Glomerular visceral epithelial cell (primary cell): ENCODE measurements at regions not wholly inside any gene's neighbourhood (a gene's known extent, or its start where the extent isn't known, plus 50 kb on each side); places are given as distances from the start of the nearest gene placed in this dataset.
"Not testable (repeated sequence)": the region's sequence is repeated elsewhere in the genome, so short reads cannot be mapped to it uniquely, and the experiment has no call there.

ENCODE experiments used
- DNase-seq: peaks from one replicate; pipeline ENCODE4 v3.0.0-alpha.2; 2016; ENCODE audit errors: extremely low spot score

DNA sequence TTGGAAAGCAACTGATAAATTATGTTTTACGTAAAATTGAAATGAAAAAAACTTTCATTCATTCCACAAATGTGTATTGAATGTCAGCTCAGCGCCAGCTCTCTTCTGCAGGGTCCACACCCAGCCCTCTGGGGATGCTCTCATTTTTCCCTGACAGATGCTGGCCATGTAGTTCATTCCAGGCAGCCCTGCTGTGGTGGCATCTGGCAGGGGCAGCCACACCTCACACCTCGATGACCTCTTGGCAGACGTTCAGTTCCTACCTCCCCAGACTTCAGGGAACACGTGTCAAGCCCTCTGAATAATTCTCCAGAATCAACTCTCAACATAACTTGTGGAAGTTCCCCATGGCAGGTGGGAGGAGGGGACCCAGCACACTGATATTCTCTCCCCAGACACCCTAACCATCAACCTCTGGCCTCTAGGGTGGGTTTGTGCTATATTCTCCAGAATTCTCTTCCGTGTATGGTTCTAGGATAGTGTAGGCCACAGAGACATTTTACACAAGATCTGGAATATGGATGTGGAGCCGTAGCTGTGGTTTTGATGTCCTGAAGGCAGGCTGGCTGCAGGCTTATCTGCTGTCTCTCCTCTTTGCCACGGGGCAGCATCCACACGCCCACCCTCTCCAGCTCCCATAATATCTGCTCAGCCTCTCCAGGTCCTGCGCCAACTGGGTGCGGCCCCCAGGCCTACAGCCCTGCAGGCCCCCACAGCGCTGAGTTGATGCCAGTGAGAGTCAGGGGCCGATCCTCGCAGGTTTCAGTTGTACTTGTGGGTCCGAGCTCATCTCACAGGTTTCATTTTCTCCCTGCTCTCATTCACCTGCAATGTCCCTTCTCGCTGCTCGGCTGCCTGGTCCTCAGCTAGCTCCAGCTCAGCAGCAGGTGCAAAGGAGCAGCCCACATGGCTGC is 175.8 kb upstream of the ARID1B start:
- no peak for DNase-seq

DNA sequence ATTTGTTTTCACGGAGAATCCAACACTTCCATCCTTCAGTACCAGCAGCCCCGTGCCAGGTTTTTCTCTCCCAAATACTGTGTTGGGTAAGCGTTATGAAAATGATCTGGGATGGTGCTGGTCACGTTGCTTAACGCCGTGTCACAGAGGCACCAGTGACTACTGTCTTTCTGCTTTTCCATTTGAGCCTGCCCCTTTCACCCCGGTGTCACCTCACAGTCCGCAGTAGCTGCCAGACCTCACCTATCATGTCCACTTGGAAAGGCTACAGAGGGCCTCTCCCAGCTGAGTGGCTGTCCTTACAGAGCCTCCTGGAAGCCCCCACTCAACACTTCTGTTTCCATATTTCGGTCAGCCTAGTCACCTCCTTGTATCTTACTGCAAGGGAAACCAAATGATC is 176.5 kb upstream of the ARID1B start:
- DNase-seq = no peak

DNA sequence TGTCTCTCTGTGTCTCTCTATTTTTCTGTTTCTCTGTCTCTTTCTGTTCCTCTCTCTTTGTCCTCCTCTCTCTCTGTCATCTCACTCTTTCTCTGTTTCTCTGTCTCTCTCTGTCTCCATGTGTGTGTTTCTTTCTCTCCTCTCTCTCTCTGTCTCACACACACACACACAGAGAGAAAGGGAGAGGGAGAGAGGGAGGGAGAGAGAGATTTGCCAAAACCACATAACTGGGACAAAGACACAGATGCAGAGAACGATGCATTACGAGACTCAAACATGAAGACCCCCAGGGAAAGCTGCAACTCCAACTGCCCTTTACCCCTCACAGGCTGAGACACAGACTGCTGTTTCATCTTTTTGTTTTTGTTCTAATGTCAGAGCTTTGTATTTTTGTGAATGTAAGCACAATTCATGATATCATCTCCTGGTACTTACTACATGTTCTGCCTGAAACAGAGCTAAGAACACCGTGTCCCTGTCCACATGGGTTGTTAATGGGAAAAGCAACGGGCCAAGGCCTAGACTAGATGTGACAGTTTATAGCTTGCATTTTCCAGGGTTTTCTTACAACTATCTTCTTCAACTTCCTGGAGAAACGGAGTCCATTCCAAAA is 177.1 kb upstream of the ARID1B start:
- no peak for DNase-seq

- no peak for DNase-seq
Measured at GRCh38 chr6:156599366-156599765, 177.8 kb upstream of the ARID1B start.

DNA sequence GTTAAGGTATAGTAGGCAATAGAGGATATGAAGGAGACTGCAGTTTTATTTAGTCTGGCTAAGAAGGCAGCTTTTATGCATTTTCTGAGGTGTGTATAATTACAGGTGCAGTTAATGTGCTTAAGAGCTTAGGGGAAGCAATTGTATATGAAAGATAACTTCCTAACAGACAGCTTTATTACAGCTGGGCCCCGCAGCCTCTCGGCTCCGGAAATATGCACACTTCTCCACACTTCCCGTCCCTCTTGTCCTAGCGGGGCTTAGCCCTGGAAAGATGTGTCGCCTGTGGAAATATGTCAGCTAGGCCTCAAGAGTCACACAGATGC is 178.4 kb upstream of the ARID1B start:
- DNase-seq = no peak

- no peak for DNase-seq
Measured at GRCh38 chr6:156598071-156598854, 178.9 kb upstream of the ARID1B start.

DNA sequence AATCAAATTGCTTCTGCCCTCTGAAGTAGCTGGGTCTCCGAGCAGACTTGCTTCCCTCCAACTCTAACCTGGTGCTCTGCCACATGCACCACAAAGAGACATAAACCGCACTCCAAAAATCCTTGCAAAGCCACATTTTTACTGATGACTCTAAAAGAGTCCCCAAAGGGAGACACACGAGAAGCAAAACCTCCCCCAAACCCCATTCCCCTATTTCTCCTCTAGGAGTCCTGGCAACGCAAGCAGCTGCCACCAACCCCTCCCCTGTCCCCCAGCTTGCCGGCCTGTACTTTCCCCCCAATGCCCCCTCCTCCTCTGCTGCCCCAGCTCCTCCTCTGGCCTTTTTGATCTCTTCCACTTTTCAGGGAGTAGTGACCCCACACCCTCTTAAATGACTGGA is 180.1 kb upstream of the ARID1B start:
- DNase-seq = no peak

- DNase-seq = peak; percentile 18
Measured at GRCh38 chr6:156595476-156595875, 181.7 kb upstream of the ARID1B start.

DNA sequence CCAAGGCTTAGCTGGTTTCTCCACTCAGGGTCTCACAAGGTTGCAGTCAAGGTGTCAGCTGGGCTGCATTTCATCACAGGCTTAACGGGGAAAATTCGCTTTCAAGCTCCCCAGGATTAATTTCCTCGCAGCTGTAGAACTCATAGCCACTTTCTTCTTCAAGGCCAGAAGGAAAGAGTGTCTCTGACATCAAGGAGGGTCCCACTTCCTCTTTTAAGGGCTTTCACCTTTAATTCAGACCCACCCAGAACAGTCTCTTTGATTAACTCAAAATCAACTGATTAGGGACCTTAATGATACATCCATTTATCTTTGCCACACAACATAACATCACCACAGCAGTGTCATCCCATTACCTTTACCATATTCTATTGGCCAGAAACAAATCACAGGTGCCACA is 183.3 kb upstream of the ARID1B start:
- DNase-seq = no peak

GRCh38 chr6:156593127-156593526 is 184.1 kb upstream of the ARID1B start:
- DNase-seq = no peak

DNA sequence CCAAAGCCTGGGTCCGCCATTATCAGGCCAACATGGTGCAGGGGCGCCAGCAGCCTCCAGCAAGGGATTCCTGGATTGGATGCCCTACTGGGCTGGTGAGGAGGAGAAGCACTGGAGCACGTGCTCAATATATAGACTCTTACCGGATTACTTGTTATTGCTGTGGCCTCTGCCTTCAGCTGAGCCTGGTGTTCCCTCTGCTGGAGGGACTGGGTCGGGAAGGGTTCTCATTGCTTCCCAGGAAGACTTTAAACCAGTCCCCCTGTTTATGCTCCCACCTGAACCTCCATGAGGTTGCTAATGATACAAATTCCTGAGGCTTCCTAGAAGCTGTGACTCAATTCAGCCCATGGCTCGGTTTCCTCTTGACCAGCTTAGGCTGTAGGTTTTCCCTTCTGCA is 186.7 kb upstream of the ARID1B start:
- no peak for DNase-seq

DNA sequence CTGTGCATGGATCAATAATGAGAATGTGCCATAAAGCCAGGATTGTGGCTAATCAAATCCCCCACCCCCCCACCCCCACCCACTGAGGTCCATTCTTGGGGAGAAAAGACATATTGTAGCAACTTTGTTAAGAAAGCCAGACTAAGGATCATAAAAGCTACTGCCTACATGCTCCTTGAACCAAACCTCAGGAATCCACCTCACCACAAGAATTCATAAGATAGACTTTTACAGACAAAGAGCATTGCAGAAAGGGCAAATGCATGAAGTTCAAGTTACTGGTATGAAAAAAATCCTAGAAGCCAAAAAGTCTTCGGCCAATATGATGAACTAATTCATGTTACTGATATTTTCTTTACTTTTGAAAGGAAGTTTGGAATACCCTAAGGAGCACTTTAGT is 187.9 kb upstream of the ARID1B start:
- DNase-seq = peak; percentile 66

DNA sequence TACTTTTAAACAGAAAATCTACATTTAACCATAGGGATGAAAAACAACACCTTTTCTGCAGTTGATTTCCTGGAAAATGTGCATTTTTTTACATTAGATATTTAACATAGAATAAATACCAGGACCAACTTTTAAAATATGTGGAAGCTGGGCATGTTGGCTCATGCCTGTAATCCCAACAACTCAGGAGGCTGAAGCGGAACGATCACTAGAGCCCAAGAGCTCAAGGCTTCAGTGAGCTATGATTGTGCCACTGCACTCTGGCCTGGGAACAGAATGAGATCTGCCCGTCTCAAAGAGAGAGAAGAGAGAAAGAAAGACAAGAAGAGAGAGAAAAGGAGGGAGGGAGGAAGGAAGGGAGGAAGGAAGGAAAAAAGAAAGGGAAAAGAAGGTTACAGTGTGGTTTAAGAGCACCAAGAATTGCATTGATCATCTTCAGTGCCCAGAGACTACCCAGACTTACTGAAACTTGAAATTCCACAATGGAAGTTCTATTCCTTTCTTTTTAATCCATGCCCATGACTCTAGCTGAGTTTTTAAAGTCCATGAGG is 189.4 kb upstream of the ARID1B start:
- DNase-seq = peak; percentile 16

DNA sequence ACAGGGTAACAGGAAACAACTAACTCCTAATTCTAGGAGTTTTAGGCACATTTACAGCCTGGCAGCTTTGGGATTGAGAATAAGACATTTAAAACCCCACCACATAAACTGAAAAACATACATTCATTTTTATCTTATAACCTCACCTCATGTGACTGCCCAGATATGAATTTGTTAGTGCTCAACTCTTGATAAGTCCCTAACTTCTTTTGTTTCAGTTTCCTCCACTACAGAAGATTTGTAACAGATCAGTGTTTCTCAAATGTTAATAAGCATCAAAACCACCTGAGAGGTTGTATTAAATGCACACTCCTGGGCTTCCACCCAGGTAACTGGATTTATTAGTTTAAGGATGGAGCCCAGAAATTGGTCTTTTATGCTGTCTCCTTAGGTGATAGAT is 190.1 kb upstream of the ARID1B start:
- no peak for DNase-seq

GRCh38 chr6:156585859-156586258 is 191.3 kb upstream of the ARID1B start:
- DNase-seq = no peak

GRCh38 chr6:156584121-156584520 is 193.1 kb upstream of the ARID1B start:
- not testable (repeated sequence) for DNase-seq

DNA sequence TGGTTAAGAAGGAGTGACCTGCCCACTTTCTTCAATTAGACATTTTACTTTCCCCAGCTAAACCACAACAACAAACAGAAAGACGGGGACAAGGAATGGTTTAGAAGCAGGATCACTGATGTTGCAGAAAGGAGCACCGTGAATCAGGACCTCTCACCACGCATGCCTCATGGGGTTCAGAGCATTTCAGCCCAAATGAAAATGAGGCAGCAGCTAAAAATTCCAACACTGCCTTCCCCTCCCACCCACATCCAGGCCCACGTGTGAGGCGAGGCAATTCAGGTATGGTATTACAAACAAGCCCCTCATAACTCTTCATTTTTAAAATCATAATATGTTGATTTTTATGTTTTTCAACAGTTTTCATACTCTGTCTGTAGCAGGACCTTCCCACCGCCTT is 194.1 kb upstream of the ARID1B start:
- DNase-seq = no peak

- DNase-seq = no peak
Measured at GRCh38 chr6:156582509-156582992, 194.6 kb upstream of the ARID1B start.

DNA sequence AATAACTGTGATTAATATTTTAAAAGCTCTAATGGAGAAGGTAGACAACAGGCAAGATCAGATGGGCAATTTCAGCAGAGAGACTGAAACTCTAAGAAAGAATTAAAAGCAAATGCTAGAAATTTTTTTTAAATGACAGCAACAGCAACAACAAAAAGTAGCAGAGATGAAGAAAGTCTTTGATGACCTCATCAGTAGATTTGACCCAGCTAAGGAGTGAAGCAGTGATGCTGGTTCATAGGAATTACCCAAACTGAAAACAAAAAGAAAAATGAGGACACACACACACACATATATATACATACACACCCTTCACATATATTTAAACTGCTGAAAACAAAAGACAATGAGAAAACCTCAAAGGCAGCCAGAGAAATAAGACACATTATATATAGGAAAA is 197.6 kb upstream of the ARID1B start:
- DNase-seq = no peak

- DNase-seq = no peak
Measured at GRCh38 chr6:156577749-156578148, 199.4 kb upstream of the ARID1B start.

- DNase-seq = no peak
Measured at GRCh38 chr6:156575361-156575760, 201.8 kb upstream of the ARID1B start.

- DNase-seq = no peak
Measured at GRCh38 chr6:156564807-156565149, 212.4 kb upstream of the ARID1B start.
